ENCODE measurements at regions not wholly inside any gene's neighbourhood (a gene's known extent, or its start where the extent isn't known, plus 50 kb on each side); places are given as distances from the start of the nearest gene placed in this dataset.
"Not testable (repeated sequence)": the region's sequence is repeated elsewhere in the genome, so short reads cannot be mapped to it uniquely, and the experiment has no call there.

DNA sequence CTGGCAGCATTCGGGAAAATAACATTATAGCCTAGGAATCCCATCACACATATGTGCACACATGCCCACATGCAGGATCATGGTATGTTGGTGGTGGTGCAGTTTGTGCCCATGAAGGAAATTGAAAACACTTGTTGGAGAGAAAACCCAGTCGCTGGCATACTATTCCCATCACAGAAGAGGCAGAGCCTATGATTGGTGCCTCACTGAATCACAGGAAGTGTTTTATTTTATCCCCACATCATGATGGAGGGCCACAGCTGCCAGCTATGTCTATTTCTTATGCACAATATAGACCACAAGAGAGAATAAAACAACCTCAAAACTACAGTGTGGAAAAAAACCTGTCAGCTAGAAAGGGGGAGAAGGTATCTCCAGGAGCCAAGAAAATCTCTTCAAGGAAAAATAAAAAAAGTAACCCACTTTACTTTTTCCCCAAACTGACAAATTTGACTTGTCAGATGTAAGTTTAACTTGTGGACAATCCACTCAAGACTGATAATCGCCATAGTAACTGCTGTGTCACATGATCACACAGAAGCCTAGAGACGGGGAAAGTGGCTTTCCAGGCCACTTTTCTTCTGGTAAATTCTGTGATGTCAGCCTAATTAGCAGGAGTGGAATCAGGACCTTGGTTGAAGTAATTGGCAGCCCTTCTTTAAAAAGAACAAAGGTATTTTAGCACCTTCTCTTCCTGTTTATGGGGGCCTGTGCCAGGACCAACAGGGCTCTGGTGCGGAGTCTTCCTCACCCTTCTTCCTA is 100.0 kb upstream of the PLGLB2 start:
- 54% methylated on average over 4 of the region's 5 CpGs for WGBS

DNA sequence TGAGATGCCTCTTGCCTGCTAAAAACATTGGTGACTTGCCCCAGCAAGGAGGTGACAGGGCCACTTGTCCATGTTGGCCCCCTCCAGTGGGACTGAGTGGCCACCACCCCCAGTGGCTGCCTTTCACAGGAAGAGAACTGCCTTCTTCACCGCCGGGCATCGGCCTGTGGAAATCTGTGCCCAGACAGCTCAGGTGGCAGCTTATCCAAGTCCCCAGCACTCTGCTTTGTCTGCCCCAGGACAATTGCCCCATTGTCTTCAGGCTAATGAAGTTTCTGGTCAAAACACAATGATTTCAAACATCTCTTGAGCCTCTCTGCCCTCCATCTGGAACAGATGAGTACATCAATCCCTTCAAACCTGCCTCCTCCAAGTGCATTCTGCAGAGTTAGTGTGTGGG is 99.1 kb upstream of the PLGLB2 start:
- not testable (repeated sequence) for H3K36me3 ChIP-seq (ENCODE audit: control insufficient read depth in 4 of 4, insufficient read depth in 3 of 4, low read depth in 1 of 4, low read length in 3 of 4); H3K9ac ChIP-seq (ENCODE audit: low read depth in 1 of 2, low read length in 2 of 2); H3K27ac ChIP-seq (ENCODE audit: low read depth in 1 of 2, low read length in 2 of 2)

More for the DNA sequence above, 100.0 kb upstream of the PLGLB2 start:
- not testable (repeated sequence) for H3K27me3 ChIP-seq (ENCODE audit: control insufficient read depth in 4 of 4, insufficient read depth in 4 of 4, low read length in 3 of 4); H3K9ac ChIP-seq (ENCODE audit: low read depth in 1 of 2, low read length in 2 of 2); H3K27ac ChIP-seq (ENCODE audit: low read depth in 1 of 2, low read length in 2 of 2); H3K36me3 ChIP-seq (ENCODE audit: control insufficient read depth in 4 of 4, insufficient read depth in 3 of 4, low read depth in 1 of 4, low read length in 3 of 4); DNase-seq (ENCODE audit: low spot score); H3K4me3 ChIP-seq (ENCODE audit: low read depth in 1 of 3, low read length in 3 of 3); H3K9me3 ChIP-seq (ENCODE audit: control insufficient read depth in 4 of 4, low read length in 3 of 4); H3K4me1 ChIP-seq (ENCODE audit: control insufficient read depth in 4 of 4, insufficient read depth in 4 of 4, low read length in 3 of 4)

DNA sequence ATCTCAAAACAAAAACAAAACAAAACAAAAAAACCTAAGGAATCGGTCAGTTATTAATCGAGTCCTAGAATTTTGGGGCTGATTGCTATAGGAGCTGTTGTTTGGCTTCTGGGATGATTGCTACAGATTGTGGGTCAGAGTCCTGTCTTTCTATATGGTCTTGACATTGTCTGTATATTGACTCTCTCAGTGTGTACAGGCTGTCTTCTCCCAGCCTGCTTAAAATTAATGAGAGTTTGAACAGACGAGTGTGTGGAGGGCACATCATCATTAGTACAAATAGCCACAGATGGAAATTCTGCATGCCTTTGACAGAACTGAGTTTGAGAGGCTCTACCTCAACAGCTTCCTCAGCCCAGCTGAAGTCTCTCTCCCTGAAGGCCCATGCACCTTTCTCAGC is 98.0 kb upstream of the PLGLB2 start:
- not testable (repeated sequence) for H3K4me1 ChIP-seq (ENCODE audit: control insufficient read depth in 4 of 4, insufficient read depth in 4 of 4, low read length in 3 of 4); H3K36me3 ChIP-seq (ENCODE audit: control insufficient read depth in 4 of 4, insufficient read depth in 3 of 4, low read depth in 1 of 4, low read length in 3 of 4); H3K9me3 ChIP-seq (ENCODE audit: control insufficient read depth in 4 of 4, low read length in 3 of 4); DNase-seq (ENCODE audit: low spot score); H3K9ac ChIP-seq (ENCODE audit: low read depth in 1 of 2, low read length in 2 of 2); H3K27me3 ChIP-seq (ENCODE audit: control insufficient read depth in 4 of 4, insufficient read depth in 4 of 4, low read length in 3 of 4); H3K4me3 ChIP-seq (ENCODE audit: low read depth in 1 of 3, low read length in 3 of 3); H3K27ac ChIP-seq (ENCODE audit: low read depth in 1 of 2, low read length in 2 of 2)
- 93% methylated on average over 3 of the region's 3 CpGs for WGBS

More for the DNA sequence above, 99.1 kb upstream of the PLGLB2 start:
- H3K9me3 ChIP-seq (ENCODE audit: control insufficient read depth in 4 of 4, low read length in 3 of 4); H3K4me1 ChIP-seq (ENCODE audit: control insufficient read depth in 4 of 4, insufficient read depth in 4 of 4, low read length in 3 of 4); H3K27me3 ChIP-seq (ENCODE audit: control insufficient read depth in 4 of 4, insufficient read depth in 4 of 4, low read length in 3 of 4); H3K4me3 ChIP-seq (ENCODE audit: low read depth in 1 of 3, low read length in 3 of 3); DNase-seq (ENCODE audit: low spot score): not testable (repeated sequence)
- no CpG with 5 or more reads among the region's 3 CpGs for WGBS

DNA sequence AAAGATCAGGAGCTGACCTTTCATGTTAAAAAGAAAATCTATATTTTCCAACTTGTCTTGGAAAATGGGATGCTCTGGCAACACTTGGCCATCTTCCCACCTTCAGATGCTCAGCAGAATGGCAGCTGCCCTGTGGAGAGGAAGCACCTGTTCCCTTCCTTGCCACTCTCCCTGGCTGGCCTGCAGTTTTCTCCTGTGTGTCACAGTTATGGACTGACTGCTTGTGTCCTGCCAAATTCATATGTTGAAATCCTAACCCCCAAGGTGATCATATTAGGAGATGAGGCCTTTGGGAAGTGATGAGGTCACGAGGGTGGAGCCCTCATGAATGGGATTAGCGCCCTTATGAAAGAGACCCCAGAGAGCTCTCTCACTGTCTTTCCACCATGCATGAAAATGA is 97.0 kb upstream of the PLGLB2 start:
- H3K27me3 ChIP-seq (ENCODE audit: control insufficient read depth in 4 of 4, insufficient read depth in 4 of 4, low read length in 3 of 4); H3K9me3 ChIP-seq (ENCODE audit: control insufficient read depth in 4 of 4, low read length in 3 of 4); H3K4me1 ChIP-seq (ENCODE audit: control insufficient read depth in 4 of 4, insufficient read depth in 4 of 4, low read length in 3 of 4); H3K27ac ChIP-seq (ENCODE audit: low read depth in 1 of 2, low read length in 2 of 2); H3K9ac ChIP-seq (ENCODE audit: low read depth in 1 of 2, low read length in 2 of 2); H3K4me3 ChIP-seq (ENCODE audit: low read depth in 1 of 3, low read length in 3 of 3); H3K36me3 ChIP-seq (ENCODE audit: control insufficient read depth in 4 of 4, insufficient read depth in 3 of 4, low read depth in 1 of 4, low read length in 3 of 4); DNase-seq (ENCODE audit: low spot score): not testable (repeated sequence)
- WGBS, result 100% methylated on average over 2 of the region's 2 CpGs

DNA sequence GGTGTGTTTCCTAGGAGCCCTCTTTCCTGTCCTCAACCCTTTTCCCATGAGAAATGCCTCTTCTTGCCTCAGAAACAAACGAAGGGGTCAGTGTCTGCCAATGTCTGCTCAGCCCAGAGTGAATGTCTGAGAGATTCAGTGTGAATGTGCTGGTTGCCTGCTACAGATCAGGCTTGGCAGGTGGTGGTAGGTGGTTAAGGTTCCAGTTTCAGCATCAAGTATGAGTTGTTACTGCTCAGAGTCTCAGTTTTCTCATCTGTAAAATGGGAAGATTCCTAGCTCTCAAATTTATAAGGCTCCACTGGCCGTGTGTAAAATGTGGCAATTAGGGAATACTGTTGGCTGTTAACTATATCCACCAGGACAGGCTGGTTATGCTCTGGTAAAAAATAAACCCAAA is 96.3 kb upstream of the PLGLB2 start:
- not testable (repeated sequence) for H3K9me3 ChIP-seq (ENCODE audit: control insufficient read depth in 4 of 4, low read length in 3 of 4); H3K4me3 ChIP-seq (ENCODE audit: low read depth in 1 of 3, low read length in 3 of 3); H3K9ac ChIP-seq (ENCODE audit: low read depth in 1 of 2, low read length in 2 of 2); DNase-seq (ENCODE audit: low spot score); H3K4me1 ChIP-seq (ENCODE audit: control insufficient read depth in 4 of 4, insufficient read depth in 4 of 4, low read length in 3 of 4); H3K36me3 ChIP-seq (ENCODE audit: control insufficient read depth in 4 of 4, insufficient read depth in 3 of 4, low read depth in 1 of 4, low read length in 3 of 4); H3K27me3 ChIP-seq (ENCODE audit: control insufficient read depth in 4 of 4, insufficient read depth in 4 of 4, low read length in 3 of 4); H3K27ac ChIP-seq (ENCODE audit: low read depth in 1 of 2, low read length in 2 of 2)
- 95% methylated on average over 2 of the region's 2 CpGs for WGBS

DNA sequence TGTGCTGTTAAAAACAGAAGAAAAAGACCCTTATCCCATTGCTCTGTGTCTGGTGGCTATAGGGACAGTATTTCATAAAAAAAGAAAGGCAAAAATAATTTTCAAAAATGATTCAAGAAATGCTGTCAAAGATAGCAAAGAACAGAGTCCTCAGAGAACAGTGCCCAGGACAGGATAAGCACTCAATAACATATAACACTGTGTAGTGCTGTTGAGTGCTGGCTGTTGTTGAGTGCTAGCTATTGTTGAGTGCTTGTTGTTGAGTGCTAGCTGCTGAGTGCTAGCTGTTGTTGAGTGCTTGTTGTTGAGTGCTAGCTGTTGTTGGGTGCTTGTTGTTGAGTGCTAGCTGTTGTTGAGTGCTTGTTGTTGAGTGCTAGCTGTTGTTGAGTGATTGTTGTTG is 94.5 kb upstream of the PLGLB2 start:
- H3K4me1 ChIP-seq (ENCODE audit: control insufficient read depth in 4 of 4, insufficient read depth in 4 of 4, low read length in 3 of 4); DNase-seq (ENCODE audit: low spot score); H3K4me3 ChIP-seq (ENCODE audit: low read depth in 1 of 3, low read length in 3 of 3); H3K27ac ChIP-seq (ENCODE audit: low read depth in 1 of 2, low read length in 2 of 2); H3K9ac ChIP-seq (ENCODE audit: low read depth in 1 of 2, low read length in 2 of 2); H3K36me3 ChIP-seq (ENCODE audit: control insufficient read depth in 4 of 4, insufficient read depth in 3 of 4, low read depth in 1 of 4, low read length in 3 of 4); H3K27me3 ChIP-seq (ENCODE audit: control insufficient read depth in 4 of 4, insufficient read depth in 4 of 4, low read length in 3 of 4); H3K9me3 ChIP-seq (ENCODE audit: control insufficient read depth in 4 of 4, low read length in 3 of 4): not testable (repeated sequence)

DNA sequence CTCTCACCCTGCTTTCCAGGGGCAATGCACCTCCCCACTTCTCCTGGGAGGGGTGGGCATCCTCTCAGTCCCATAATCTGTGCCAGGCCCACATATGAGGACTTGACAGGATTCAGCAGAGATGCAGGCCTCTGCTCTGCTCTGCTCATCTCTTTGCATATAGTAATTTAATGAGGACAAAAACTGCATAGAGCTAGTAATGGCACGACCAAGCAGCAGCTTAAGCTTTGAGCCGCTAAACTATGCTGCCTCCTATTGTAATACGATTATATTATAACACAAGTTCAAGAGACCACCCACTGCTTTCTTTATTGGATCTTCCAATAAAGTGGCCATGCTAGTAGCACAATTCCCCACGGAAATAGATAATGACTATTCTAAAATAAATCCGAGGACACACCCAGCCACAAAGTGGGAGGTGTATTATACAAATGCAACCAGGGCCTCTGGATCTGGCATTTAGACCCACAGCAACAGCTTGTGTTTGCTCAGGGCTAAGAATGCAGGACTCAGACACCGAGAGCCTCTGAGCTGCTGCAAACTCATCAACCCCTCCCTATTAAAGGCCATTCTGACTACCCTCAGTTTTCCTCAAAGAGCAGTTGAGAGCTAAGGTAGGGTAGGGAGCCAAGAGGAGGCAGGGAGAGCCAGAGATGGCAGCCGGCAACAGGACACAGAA is 93.6 kb upstream of the PLGLB2 start:
- not testable (repeated sequence) for H3K9me3 ChIP-seq (ENCODE audit: control insufficient read depth in 4 of 4, low read length in 3 of 4); DNase-seq (ENCODE audit: low spot score); H3K9ac ChIP-seq (ENCODE audit: low read depth in 1 of 2, low read length in 2 of 2); H3K27me3 ChIP-seq (ENCODE audit: control insufficient read depth in 4 of 4, insufficient read depth in 4 of 4, low read length in 3 of 4); H3K4me1 ChIP-seq (ENCODE audit: control insufficient read depth in 4 of 4, insufficient read depth in 4 of 4, low read length in 3 of 4); H3K4me3 ChIP-seq (ENCODE audit: low read depth in 1 of 3, low read length in 3 of 3); H3K27ac ChIP-seq (ENCODE audit: low read depth in 1 of 2, low read length in 2 of 2); H3K36me3 ChIP-seq (ENCODE audit: control insufficient read depth in 4 of 4, insufficient read depth in 3 of 4, low read depth in 1 of 4, low read length in 3 of 4)
- WGBS, result 76% methylated on average over 6 of the region's 7 CpGs
